HepG2 (cell line): ENCODE measurements at regions not wholly inside any gene's neighbourhood (a gene's known extent, or its start where the extent isn't known, plus 50 kb on each side); places are given as distances from the start of the nearest gene placed in this dataset.

Source experiments
- AFF4 ChIP-seq: sonication (generic); formaldehyde crosslinking; IDR thresholded peaks from 2 replicates; pipeline ENCODE4 v1.4.0; 2020; ENCODE audit warnings: missing genetic modification reagents
- CCAR2 ChIP-seq: fragments of 200-400 bp; formaldehyde crosslinking; optimal IDR thresholded peaks from 2 replicates; pipeline ENCODE3; 2018; ENCODE audit warnings: low read depth, mild to moderate bottlenecking, low read length, moderate library complexity
- KAT7 ChIP-seq: IDR thresholded peaks from 2 replicates; pipeline ENCODE4 v1.6.1; 2018; ENCODE audit warnings: borderline replicate concordance, missing compliant biosample characterization
- MTA1 ChIP-seq: sonication (generic); formaldehyde crosslinking; IDR thresholded peaks from 2 replicates; pipeline ENCODE4 v1.4.0; 2020; ENCODE audit warnings: missing genetic modification reagents, mild to moderate bottlenecking, borderline replicate concordance
- TBP ChIP-seq: sonication (generic); formaldehyde crosslinking; IDR thresholded peaks from 2 replicates; pipeline ENCODE4 v1.5.0; 2020; ENCODE audit warnings: missing genetic modification reagents
- ZNF256 ChIP-seq: sonication (generic); formaldehyde crosslinking; conservative IDR thresholded peaks from 2 replicates; pipeline ENCODE4 v1.4.0; 2020; ENCODE audit warnings: missing genetic modification reagents
- TF ChIP-seq, protein P1 (sequence below): fragments of 450-650 bp; IDR thresholded peaks from 2 replicates; pipeline ENCODE4 v1.6.1; 2017; ENCODE audit warnings: mild to moderate bottlenecking

GRCh38 chr18:57943723-57944122, 100.3 kb upstream of the NEDD4L start:
- TF ChIP-seq CCAR2 (no peak), MTA1 (CRISPR knock-in tag) (no peak), ZNF256 (no peak), TBP (CRISPR knock-in tag) (no peak), KAT7 (CRISPR knock-in tag) (no peak), AFF4 (CRISPR knock-in tag) (no peak)
- TF ChIP-seq, protein P1, sequence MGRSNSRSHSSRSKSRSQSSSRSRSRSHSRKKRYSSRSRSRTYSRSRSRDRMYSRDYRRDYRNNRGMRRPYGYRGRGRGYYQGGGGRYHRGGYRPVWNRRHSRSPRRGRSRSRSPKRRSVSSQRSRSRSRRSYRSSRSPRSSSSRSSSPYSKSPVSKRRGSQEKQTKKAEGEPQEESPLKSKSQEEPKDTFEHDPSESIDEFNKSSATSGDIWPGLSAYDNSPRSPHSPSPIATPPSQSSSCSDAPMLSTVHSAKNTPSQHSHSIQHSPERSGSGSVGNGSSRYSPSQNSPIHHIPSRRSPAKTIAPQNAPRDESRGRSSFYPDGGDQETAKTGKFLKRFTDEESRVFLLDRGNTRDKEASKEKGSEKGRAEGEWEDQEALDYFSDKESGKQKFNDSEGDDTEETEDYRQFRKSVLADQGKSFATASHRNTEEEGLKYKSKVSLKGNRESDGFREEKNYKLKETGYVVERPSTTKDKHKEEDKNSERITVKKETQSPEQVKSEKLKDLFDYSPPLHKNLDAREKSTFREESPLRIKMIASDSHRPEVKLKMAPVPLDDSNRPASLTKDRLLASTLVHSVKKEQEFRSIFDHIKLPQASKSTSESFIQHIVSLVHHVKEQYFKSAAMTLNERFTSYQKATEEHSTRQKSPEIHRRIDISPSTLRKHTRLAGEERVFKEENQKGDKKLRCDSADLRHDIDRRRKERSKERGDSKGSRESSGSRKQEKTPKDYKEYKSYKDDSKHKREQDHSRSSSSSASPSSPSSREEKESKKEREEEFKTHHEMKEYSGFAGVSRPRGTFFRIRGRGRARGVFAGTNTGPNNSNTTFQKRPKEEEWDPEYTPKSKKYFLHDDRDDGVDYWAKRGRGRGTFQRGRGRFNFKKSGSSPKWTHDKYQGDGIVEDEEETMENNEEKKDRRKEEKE = no peak
